ENCODE measurements at regions not wholly inside any gene's neighbourhood (a gene's known extent, or its start where the extent isn't known, plus 50 kb on each side); places are given as distances from the start of the nearest gene placed in this dataset.
"Not testable (repeated sequence)": the region's sequence is repeated elsewhere in the genome, so short reads cannot be mapped to it uniquely, and the experiment has no call there.

DNA sequence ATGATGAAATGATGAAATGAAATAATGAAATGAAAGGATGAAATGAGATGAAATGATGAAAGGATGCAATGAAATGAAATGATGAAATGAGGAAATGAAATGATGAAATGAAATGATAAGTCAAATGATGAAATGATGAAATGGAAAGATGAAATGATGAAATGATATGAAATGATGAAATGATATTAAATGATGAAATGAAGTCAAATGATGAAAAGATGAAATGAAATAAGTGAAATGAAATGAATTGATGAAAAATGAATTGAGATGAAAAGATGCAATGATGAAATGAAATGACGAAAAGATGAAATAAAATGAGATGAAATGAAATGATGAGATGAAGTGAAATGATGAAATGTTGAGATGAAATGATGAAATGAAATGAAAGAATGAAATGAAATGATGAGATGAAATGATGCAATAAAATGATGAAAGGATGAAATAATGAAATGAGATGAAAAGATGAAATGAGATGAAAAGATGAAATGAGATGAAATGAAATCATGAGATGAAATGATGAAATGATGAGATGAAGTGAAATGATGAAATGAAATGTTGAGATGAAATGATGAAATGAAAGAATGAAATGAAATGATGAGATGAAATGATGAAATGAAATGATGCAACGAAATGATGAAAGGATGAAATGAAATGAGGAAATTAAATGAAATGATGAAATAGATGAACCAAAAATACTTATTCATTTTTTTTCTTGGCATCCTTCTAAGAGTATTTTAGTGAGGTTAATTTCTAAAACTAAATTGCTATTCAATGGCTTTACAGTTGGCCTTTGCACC, 139.8 kb upstream of the ERV3-1 start:
- TF ChIP-seq, protein P1, sequence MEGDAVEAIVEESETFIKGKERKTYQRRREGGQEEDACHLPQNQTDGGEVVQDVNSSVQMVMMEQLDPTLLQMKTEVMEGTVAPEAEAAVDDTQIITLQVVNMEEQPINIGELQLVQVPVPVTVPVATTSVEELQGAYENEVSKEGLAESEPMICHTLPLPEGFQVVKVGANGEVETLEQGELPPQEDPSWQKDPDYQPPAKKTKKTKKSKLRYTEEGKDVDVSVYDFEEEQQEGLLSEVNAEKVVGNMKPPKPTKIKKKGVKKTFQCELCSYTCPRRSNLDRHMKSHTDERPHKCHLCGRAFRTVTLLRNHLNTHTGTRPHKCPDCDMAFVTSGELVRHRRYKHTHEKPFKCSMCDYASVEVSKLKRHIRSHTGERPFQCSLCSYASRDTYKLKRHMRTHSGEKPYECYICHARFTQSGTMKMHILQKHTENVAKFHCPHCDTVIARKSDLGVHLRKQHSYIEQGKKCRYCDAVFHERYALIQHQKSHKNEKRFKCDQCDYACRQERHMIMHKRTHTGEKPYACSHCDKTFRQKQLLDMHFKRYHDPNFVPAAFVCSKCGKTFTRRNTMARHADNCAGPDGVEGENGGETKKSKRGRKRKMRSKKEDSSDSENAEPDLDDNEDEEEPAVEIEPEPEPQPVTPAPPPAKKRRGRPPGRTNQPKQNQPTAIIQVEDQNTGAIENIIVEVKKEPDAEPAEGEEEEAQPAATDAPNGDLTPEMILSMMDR (conservative IDR thresholded peaks at IDR 0.05; ENCODE audit: low read depth in 2 of 2): not testable (repeated sequence)
- not testable (repeated sequence) for TF ChIP-seq JUNB (IDR thresholded peaks at IDR 0.05; ENCODE audit: unreplicated experiment); EZH2phosphoT487 (IDR thresholded peaks at IDR 0.05; ENCODE audit: unreplicated experiment); EZH2 (IDR thresholded peaks at IDR 0.05; ENCODE audit: low read depth, unreplicated experiment); POLR2AphosphoS5 (IDR thresholded peaks at IDR 0.05; ENCODE audit: low read depth); ETS1 (IDR thresholded peaks at IDR 0.05); CREB1 (CRISPR knock-in tag; IDR thresholded peaks at IDR 0.05; ENCODE audit: low read depth)
- TF ChIP-seq, protein P2, sequence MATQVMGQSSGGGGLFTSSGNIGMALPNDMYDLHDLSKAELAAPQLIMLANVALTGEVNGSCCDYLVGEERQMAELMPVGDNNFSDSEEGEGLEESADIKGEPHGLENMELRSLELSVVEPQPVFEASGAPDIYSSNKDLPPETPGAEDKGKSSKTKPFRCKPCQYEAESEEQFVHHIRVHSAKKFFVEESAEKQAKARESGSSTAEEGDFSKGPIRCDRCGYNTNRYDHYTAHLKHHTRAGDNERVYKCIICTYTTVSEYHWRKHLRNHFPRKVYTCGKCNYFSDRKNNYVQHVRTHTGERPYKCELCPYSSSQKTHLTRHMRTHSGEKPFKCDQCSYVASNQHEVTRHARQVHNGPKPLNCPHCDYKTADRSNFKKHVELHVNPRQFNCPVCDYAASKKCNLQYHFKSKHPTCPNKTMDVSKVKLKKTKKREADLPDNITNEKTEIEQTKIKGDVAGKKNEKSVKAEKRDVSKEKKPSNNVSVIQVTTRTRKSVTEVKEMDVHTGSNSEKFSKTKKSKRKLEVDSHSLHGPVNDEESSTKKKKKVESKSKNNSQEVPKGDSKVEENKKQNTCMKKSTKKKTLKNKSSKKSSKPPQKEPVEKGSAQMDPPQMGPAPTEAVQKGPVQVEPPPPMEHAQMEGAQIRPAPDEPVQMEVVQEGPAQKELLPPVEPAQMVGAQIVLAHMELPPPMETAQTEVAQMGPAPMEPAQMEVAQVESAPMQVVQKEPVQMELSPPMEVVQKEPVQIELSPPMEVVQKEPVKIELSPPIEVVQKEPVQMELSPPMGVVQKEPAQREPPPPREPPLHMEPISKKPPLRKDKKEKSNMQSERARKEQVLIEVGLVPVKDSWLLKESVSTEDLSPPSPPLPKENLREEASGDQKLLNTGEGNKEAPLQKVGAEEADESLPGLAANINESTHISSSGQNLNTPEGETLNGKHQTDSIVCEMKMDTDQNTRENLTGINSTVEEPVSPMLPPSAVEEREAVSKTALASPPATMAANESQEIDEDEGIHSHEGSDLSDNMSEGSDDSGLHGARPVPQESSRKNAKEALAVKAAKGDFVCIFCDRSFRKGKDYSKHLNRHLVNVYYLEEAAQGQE (IDR thresholded peaks at IDR 0.05; ENCODE audit: unreplicated experiment): not testable (repeated sequence)

Data from GM23338 (cell line).